ENCODE measurements at regions not wholly inside any gene's neighbourhood (a gene's known extent, or its start where the extent isn't known, plus 50 kb on each side); places are given as distances from the start of the nearest gene placed in this dataset.

DNA sequence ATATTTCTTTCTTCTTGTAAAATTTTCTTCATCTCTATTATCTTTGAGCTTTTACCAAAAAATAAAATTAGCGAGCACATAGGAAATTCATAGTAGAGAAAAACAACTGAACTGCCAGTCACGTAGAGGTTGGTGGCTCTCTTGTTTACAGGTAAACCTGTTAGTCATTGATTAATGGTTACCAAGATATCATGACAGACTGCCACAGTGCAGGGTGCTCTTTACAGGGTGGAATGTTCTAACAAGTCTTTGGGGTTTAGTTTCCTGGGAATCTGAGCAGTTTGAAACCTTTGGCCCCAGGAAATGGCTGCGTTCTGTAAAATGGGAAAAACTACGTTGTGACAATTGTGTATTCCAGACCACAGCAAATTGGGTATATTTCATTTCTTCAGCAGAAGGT is 407.3 kb upstream of the ADARB2 start:
- POLR2A ChIA-PET, result no interaction called here
- intact Hi-C loops (cut with micrococcal nuclease), result no loop called here
- WGBS (ENCODE audit: insufficient coverage), result 67% methylated on average over 2 of the region's 4 CpGs
- Histone ChIP-seq H3K27ac (ENCODE audit: low read length in 2 of 2) (no peak overlapping the region), H3K4me1 (ENCODE audit: control insufficient read depth in 2 of 2, insufficient read depth in 2 of 2, low read length in 2 of 2) (no peaks in the 10 kb centered on the region), H3K4me3 (ENCODE audit: control extremely low read depth in 1 of 5, extremely low read depth in 1 of 5, insufficient read depth in 1 of 5, low read depth in 2 of 5, low read length in 4 of 5) (no peak overlapping the region), H3K36me3 (replicated peaks in 1 of 2; ENCODE audit: control extremely low read depth in 1 of 2, control insufficient read depth in 1 of 2, extremely low read depth in 1 of 2, insufficient read depth in 2 of 2, low read length in 1 of 2) (no peaks in the 10 kb centered on the region), H4K20me1 (ENCODE audit: control insufficient read depth, insufficient read depth, low read length, poor library complexity, severe bottlenecking) (no peaks in the 10 kb centered on the region), H3K9me3 (ENCODE audit: control extremely low read depth in 1 of 3, control insufficient read depth in 2 of 3, insufficient read depth in 1 of 3, low read length in 2 of 3) (no peaks in the 10 kb centered on the region), H3K79me2 (ENCODE audit: control insufficient read depth, insufficient read depth, low read length) (no peaks in the 10 kb centered on the region), H3K4me2 (replicated peaks; ENCODE audit: low read depth, low read length, poor library complexity, severe bottlenecking) (no peak overlapping the region), H3K9ac (ENCODE audit: low read length) (no peak overlapping the region), H2AFZ (ENCODE audit: insufficient read depth, low read depth, low read length, poor library complexity, severe bottlenecking) (no peak overlapping the region), H3K27me3 (replicated peaks in 1 of 4; ENCODE audit: control extremely low read depth in 1 of 4, control insufficient read depth in 3 of 4, insufficient read depth in 4 of 4, low read length in 3 of 4) (peaks cover 0 to 3% (median 0%) of the 10 kb centered on the region in 4 experiments)
- no peak for DNase-seq
- no peak overlapping the region for H3K27ac Mint-ChIP-seq
- peaks cover 18% of the 10 kb centered on the region for H3K27me3 Mint-ChIP-seq
- TF ChIP-seq EZH2 (IDR thresholded peaks at IDR 0.05; ENCODE audit: borderline replicate concordance, insufficient read depth, low read depth, low read length, poor library complexity, severe bottlenecking), result no peak
- TF ChIP-seq, protein P1, sequence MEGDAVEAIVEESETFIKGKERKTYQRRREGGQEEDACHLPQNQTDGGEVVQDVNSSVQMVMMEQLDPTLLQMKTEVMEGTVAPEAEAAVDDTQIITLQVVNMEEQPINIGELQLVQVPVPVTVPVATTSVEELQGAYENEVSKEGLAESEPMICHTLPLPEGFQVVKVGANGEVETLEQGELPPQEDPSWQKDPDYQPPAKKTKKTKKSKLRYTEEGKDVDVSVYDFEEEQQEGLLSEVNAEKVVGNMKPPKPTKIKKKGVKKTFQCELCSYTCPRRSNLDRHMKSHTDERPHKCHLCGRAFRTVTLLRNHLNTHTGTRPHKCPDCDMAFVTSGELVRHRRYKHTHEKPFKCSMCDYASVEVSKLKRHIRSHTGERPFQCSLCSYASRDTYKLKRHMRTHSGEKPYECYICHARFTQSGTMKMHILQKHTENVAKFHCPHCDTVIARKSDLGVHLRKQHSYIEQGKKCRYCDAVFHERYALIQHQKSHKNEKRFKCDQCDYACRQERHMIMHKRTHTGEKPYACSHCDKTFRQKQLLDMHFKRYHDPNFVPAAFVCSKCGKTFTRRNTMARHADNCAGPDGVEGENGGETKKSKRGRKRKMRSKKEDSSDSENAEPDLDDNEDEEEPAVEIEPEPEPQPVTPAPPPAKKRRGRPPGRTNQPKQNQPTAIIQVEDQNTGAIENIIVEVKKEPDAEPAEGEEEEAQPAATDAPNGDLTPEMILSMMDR (IDR thresholded peaks at IDR 0.05), result no peak
- no peak overlapping the region for H3K4me3 Mint-ChIP-seq
- H3K9me3 Mint-ChIP-seq (ENCODE audit: insufficient read depth), result no peaks in the 10 kb centered on the region
- CTCF ChIA-PET, result no interaction called here
- no peak for ATAC-seq (ENCODE audit: low read depth)
- no peaks in the 10 kb centered on the region for H3K4me1 Mint-ChIP-seq

- intact Hi-C loops (cut with micrococcal nuclease), result no loop called here
- ChIA-PET CTCF (no interaction called here), POLR2A (no interaction called here)
- no peak for TF ChIP-seq EZH2 (IDR thresholded peaks at IDR 0.05; ENCODE audit: borderline replicate concordance, insufficient read depth, low read depth, low read length, poor library complexity, severe bottlenecking)
- TF ChIP-seq, protein P1 (IDR thresholded peaks at IDR 0.05), result no peak
- H3K4me1 ChIP-seq (ENCODE audit: control insufficient read depth in 2 of 2, insufficient read depth in 2 of 2, low read length in 2 of 2), result no peaks in the 10 kb centered on the region
- Mint-ChIP-seq H3K27ac (no peak overlapping the region), H3K4me3 (no peak overlapping the region), H3K27me3 (peaks cover 18% of the 10 kb centered on the region), H3K9me3 (ENCODE audit: insufficient read depth) (no peaks in the 10 kb centered on the region), H3K4me1 (no peaks in the 10 kb centered on the region)
- no peak overlapping the region for H3K9ac ChIP-seq (ENCODE audit: low read length)
- H4K20me1 ChIP-seq (ENCODE audit: control insufficient read depth, insufficient read depth, low read length, poor library complexity, severe bottlenecking), result no peaks in the 10 kb centered on the region
- ATAC-seq (ENCODE audit: low read depth), result no peak
- H3K4me2 ChIP-seq (replicated peaks; ENCODE audit: low read depth, low read length, poor library complexity, severe bottlenecking), result no peak overlapping the region
- no peaks in the 10 kb centered on the region for H3K9me3 ChIP-seq (ENCODE audit: control extremely low read depth in 1 of 3, control insufficient read depth in 2 of 3, insufficient read depth in 1 of 3, low read length in 2 of 3)
- no peak overlapping the region for H2AFZ ChIP-seq (ENCODE audit: insufficient read depth, low read depth, low read length, poor library complexity, severe bottlenecking)
- H3K4me3 ChIP-seq (ENCODE audit: control extremely low read depth in 1 of 5, extremely low read depth in 1 of 5, insufficient read depth in 1 of 5, low read depth in 2 of 5, low read length in 4 of 5), result no peak overlapping the region
- no peaks in the 10 kb centered on the region for H3K36me3 ChIP-seq (replicated peaks in 1 of 2; ENCODE audit: control extremely low read depth in 1 of 2, control insufficient read depth in 1 of 2, extremely low read depth in 1 of 2, insufficient read depth in 2 of 2, low read length in 1 of 2)
- DNase-seq, result no peak
- no peak overlapping the region for H3K27ac ChIP-seq (ENCODE audit: low read length in 2 of 2)
- 91% methylated on average over 7 of the region's 16 CpGs for WGBS (ENCODE audit: insufficient coverage)
- peaks cover 0 to 3% (median 0%) of the 10 kb centered on the region in 4 experiments for H3K27me3 ChIP-seq (replicated peaks in 1 of 4; ENCODE audit: control extremely low read depth in 1 of 4, control insufficient read depth in 3 of 4, insufficient read depth in 4 of 4, low read length in 3 of 4)
- no peaks in the 10 kb centered on the region for H3K79me2 ChIP-seq (ENCODE audit: control insufficient read depth, insufficient read depth, low read length)
These were observed 406.0 kb upstream of the ADARB2 start for GRCh38 chr10:2143213-2143835.

Data from B cell (primary cell).